Spleen (tissue), 11 donors: ENCODE measurements at regions not wholly inside any gene's neighbourhood (a gene's known extent, or its start where the extent isn't known, plus 50 kb on each side); places are given as distances from the start of the nearest gene placed in this dataset.

Source experiments
- DNase-seq: peaks from one replicate; pipeline ENCODE4 v3.0.0-alpha.2; 2020
- H3K27ac ChIP-seq, 8 donors: fragments of 200-600 bp; sonication (generic) in 7 of 8; 1 replicate in 4 of 8; 2 replicates in 4 of 8; pipeline versions ENCODE4 v1.5.0 to v1.8.0; 2016 to 2021; ENCODE audit warnings: inconsistent platforms in 4 of 8, mild to moderate bottlenecking in 4 of 8, moderate library complexity in 1 of 8
- H3K27me3 ChIP-seq, 7 donors: fragments of 200-600 bp; sonication (generic) in 6 of 7; replicated peaks in 1 of 7; 1 replicate in 4 of 7; 2 replicates in 3 of 7; pipeline versions ENCODE4 v1.5.0 to v1.8.0; 2016 to 2021; ENCODE audit warnings: inconsistent platforms in 3 of 7, mild to moderate bottlenecking in 1 of 7
- H3K36me3 ChIP-seq, 6 donors: fragments of 200-600 bp; sonication (generic) in 5 of 6; 1 replicate in 4 of 6; 2 replicates in 2 of 6; pipeline versions ENCODE4 v1.5.0 to v1.8.0; 2016 to 2021; ENCODE audit warnings: inconsistent platforms in 2 of 6
- H3K4me1 ChIP-seq, 6 donors: fragments of 200-600 bp; sonication (generic) in 5 of 6; 1 replicate in 3 of 6; 2 replicates in 3 of 6; pipeline versions ENCODE4 v1.5.0 to v1.8.0; 2016 to 2021; ENCODE audit warnings: inconsistent platforms in 3 of 6
- H3K4me3 ChIP-seq, 8 donors: fragments of 200-600 bp; sonication (generic) in 7 of 8; 1 replicate in 4 of 8; 2 replicates in 4 of 8; pipeline versions ENCODE4 v1.5.0 to v1.8.0; 2016 to 2021; ENCODE audit warnings: inconsistent platforms in 4 of 8, mild to moderate bottlenecking in 4 of 8, moderate library complexity in 2 of 8
- H3K9me3 ChIP-seq, 8 donors: fragments of 200-600 bp; sonication (generic) in 7 of 8; 1 replicate in 4 of 8; 2 replicates in 4 of 8; pipeline versions ENCODE4 v1.5.0 to v1.8.0; 2016 to 2021; ENCODE audit warnings: inconsistent platforms in 4 of 8
- CTCF ChIP-seq, 11 experiments: fragments of 200-600 bp in 7 of 11; fragments of 450-650 bp in 4 of 11; sonication (generic) in 4 of 11; IDR thresholded peaks in 8 of 11; conservative IDR thresholded peaks in 3 of 11; 1 replicate in 7 of 11; 2 replicates in 4 of 11; pipeline versions ENCODE4 v1.4.0 to v1.8.0; 2016 to 2021; ENCODE audit warnings: antibody characterized with exemption in 11 of 11, inconsistent platforms in 4 of 11, mild to moderate bottlenecking in 1 of 11
- POLR2A ChIP-seq, 3 donors: fragments of 450-650 bp; IDR thresholded peaks; one replicate each; pipeline ENCODE4 v1.5.1; 2017; ENCODE audit warnings: antibody characterized with exemption in 3 of 3, mild to moderate bottlenecking in 1 of 3
- POLR2AphosphoS5 ChIP-seq, 3 donors: sonication (generic); formaldehyde crosslinking; IDR thresholded peaks; one replicate each; pipeline ENCODE4 v1.5.1; 2017; ENCODE audit warnings: antibody characterized with exemption in 3 of 3
- WGBS, 5 donors: extraction: QIAGEN DNeasy Blood & Tissue Kit in 3 of 5; methylation state at CpG; one replicate each; pipeline versions ENCODE4 v1.1.5 to v1.1.7; 2013 to 2018; 5-methylcytosine and 5-hydroxymethylcytosine counted together
- intact Hi-C: fragments of 100-400 bp; cut with DNase I; formaldehyde crosslinking; loops from one replicate; pipeline ENCODE4 v1.15.0; 2023; ENCODE audit warnings: low total_unique reads
- donor health status: healthy with polysubstance abuse.
- donor health status: DM: no; HTN: no; CAD: no; lungs with moderate emphysema.
- donor health status: DM: no; HTN: no; CAD: no.
- donor health status: Bipolar disorder and iron deficiency.
- donor health status: healthy.
- donor health status: DM: no; HTN: no; CAD: no.
- donor health status: DM: yes; HTN: yes; CAD: no.

GRCh38 chr5:30197662-30198061 is 995.8 kb upstream of the CDH6 start:
- H3K4me3 ChIP-seq: no peak overlapping the region
- no peaks in the 10 kb centered on the region for H3K4me1 ChIP-seq
- TF ChIP-seq POLR2AphosphoS5 (IDR thresholded peaks at IDR 0.05): no peak
- TF ChIP-seq CTCF (IDR thresholded peaks at IDR 0.05 in 8 of 11, conservative IDR thresholded peaks at IDR 0.05 in 3 of 11): no peak
- TF ChIP-seq POLR2A (IDR thresholded peaks at IDR 0.05): no peak
- no peak overlapping the region for H3K27ac ChIP-seq
- intact Hi-C loops: no loop called here
- no peaks in the 10 kb centered on the region for H3K36me3 ChIP-seq
- 73 to 90% (median 80%) methylated on average over 3 of the region's 3 CpGs for WGBS, 5 donors
- H3K9me3 ChIP-seq: peaks cover 0 to 45% (median 15%) of the 10 kb centered on the region in 8 donors
- DNase-seq: no peak
- H3K27me3 ChIP-seq: no peaks in the 10 kb centered on the region

GRCh38 chr5:30195036-30195435 is 998.5 kb upstream of the CDH6 start:
- no peaks in the 10 kb centered on the region for H3K36me3 ChIP-seq
- peaks cover 0 to 30% (median 11%) of the 10 kb centered on the region in 8 donors for H3K9me3 ChIP-seq
- no peak overlapping the region for H3K4me3 ChIP-seq
- intact Hi-C loops: no loop called here
- no peak for DNase-seq
- H3K27me3 ChIP-seq: no peaks in the 10 kb centered on the region
- H3K4me1 ChIP-seq: no peaks in the 10 kb centered on the region
- no peak for TF ChIP-seq POLR2A (IDR thresholded peaks at IDR 0.05)
- TF ChIP-seq CTCF (IDR thresholded peaks at IDR 0.05 in 8 of 11, conservative IDR thresholded peaks at IDR 0.05 in 3 of 11): no peak
- TF ChIP-seq POLR2AphosphoS5 (IDR thresholded peaks at IDR 0.05): no peak
- no peak overlapping the region for H3K27ac ChIP-seq
- 53 to 73% (median 66%) methylated on average over 2 of the region's 2 CpGs for WGBS, 5 donors

- Histone ChIP-seq H3K9me3 (peaks cover 0 to 26% (median 11%) of the 10 kb centered on the region in 8 donors), H3K4me1 (no peaks in the 10 kb centered on the region), H3K36me3 (no peaks in the 10 kb centered on the region), H3K27me3 (no peaks in the 10 kb centered on the region), H3K4me3 (no peak overlapping the region), H3K27ac (no peak overlapping the region)
- 71 to 83% (median 74%) methylated on average over 5 of the region's 5 CpGs for WGBS, 5 donors
- intact Hi-C loops: no loop called here
- no peak for DNase-seq
- TF ChIP-seq POLR2A (IDR thresholded peaks at IDR 0.05) (no peak), POLR2AphosphoS5 (IDR thresholded peaks at IDR 0.05) (no peak), CTCF (IDR thresholded peaks at IDR 0.05 in 8 of 11, conservative IDR thresholded peaks at IDR 0.05 in 3 of 11) (no peak)
These were observed 998.9 kb upstream of the CDH6 start for GRCh38 chr5:30194595-30194994.

GRCh38 chr5:30183795-30184194 is 1009.7 kb upstream of the CDH6 start:
- WGBS, 5 donors: 71 to 87% (median 80%) methylated on average over 7 of the region's 7 CpGs
- intact Hi-C loops: no loop called here
- peaks cover 0 to 10% (median 0%) of the 10 kb centered on the region in 8 donors for H3K9me3 ChIP-seq
- H3K27ac ChIP-seq: no peak overlapping the region
- H3K4me1 ChIP-seq: no peaks in the 10 kb centered on the region
- no peaks in the 10 kb centered on the region for H3K27me3 ChIP-seq
- H3K4me3 ChIP-seq: no peak overlapping the region
- DNase-seq: no peak
- no peak for TF ChIP-seq POLR2AphosphoS5 (IDR thresholded peaks at IDR 0.05)
- TF ChIP-seq CTCF (IDR thresholded peaks at IDR 0.05 in 8 of 11, conservative IDR thresholded peaks at IDR 0.05 in 3 of 11): no peak
- TF ChIP-seq POLR2A (IDR thresholded peaks at IDR 0.05): no peak
- no peaks in the 10 kb centered on the region for H3K36me3 ChIP-seq
